ENCODE measurements at regions not wholly inside any gene's neighbourhood (a gene's known extent, or its start where the extent isn't known, plus 50 kb on each side); places are given as distances from the start of the nearest gene placed in this dataset.

GRCh38 chrX:148316446-148316845 is 184.0 kb upstream of the AFF2 start:
- H3K27ac ChIP-seq (ENCODE audit: insufficient read length, low read depth, low read length) = no peak overlapping the region
- H3K4ac ChIP-seq (ENCODE audit: low read depth, low read length) = no peak overlapping the region
- H3K4me1 ChIP-seq (ENCODE audit: insufficient read depth, low read length) = no peaks in the 10 kb centered on the region
- no peak overlapping the region for H3K18ac ChIP-seq (ENCODE audit: insufficient read length, low read depth, low read length)
- H3K9me3 ChIP-seq (ENCODE audit: control insufficient read depth, low read depth, low read length) = peaks cover 25% of the 10 kb centered on the region
- no peak for DNase-seq
- no peak overlapping the region for H3K4me3 Mint-ChIP-seq
- H3K79me2 ChIP-seq (ENCODE audit: insufficient read depth, low read length) = no peaks in the 10 kb centered on the region
- no peak overlapping the region for H2BK20ac ChIP-seq (ENCODE audit: low read depth, low read length, poor library complexity, severe bottlenecking)
- no peak overlapping the region for H2BK5ac ChIP-seq (ENCODE audit: insufficient read length, low read length)
- H3K23me2 ChIP-seq (ENCODE audit: insufficient read length, low read depth, low read length, poor library complexity, severe bottlenecking) = no peaks in the 10 kb centered on the region
- no CpG with 5 or more reads among the region's 1 CpG for WGBS (ENCODE audit: extremely low coverage, insufficient read length, low lambda C conversion rate)
- no peaks in the 10 kb centered on the region; a peak in 1 of 4 replicates for H3K4me1 Mint-ChIP-seq
- H3T11ph ChIP-seq (ENCODE audit: low read length) = no peak overlapping the region
- H3K9me3 Mint-ChIP-seq = peaks cover 41 to 55% of the 10 kb centered on the region in 2 experiments
- no peak overlapping the region for H2BK120ac ChIP-seq (ENCODE audit: low read depth, low read length, poor library complexity, severe bottlenecking)
- TF ChIP-seq CTCF (conservative IDR thresholded peaks at IDR 0.05) = no peak
- H3K27me3 Mint-ChIP-seq (ENCODE audit: low read depth) = no peaks in the 10 kb centered on the region
- H3K36me3 Mint-ChIP-seq (ENCODE audit: insufficient read depth in 1 of 3, low read depth in 3 of 3) = peaks cover 0 to 8% (median 0%) of the 10 kb centered on the region in 3 experiments; a peak in 4 of 7 replicates
- H2BK12ac ChIP-seq (ENCODE audit: insufficient read length, low read depth, low read length) = no peak overlapping the region
- no peaks in the 10 kb centered on the region for H3K79me1 ChIP-seq (ENCODE audit: insufficient read depth, low read depth, low read length, poor library complexity, severe bottlenecking)
- no peak overlapping the region for H3K14ac ChIP-seq (ENCODE audit: insufficient read depth, low read length)
- no peak overlapping the region for H4K91ac ChIP-seq (ENCODE audit: insufficient read length, low read depth, low read length)
- no peak overlapping the region for H3K23ac ChIP-seq (ENCODE audit: insufficient read length, low read depth, low read length)
- no peak overlapping the region for H3K56ac ChIP-seq (ENCODE audit: insufficient read length, low read depth, low read length)
- H2AFZ ChIP-seq (ENCODE audit: low read length) = no peak overlapping the region
- H2AK5ac ChIP-seq (ENCODE audit: insufficient read length, low read length) = no peak overlapping the region
- no peak overlapping the region for H3K27ac Mint-ChIP-seq
- H3K27me3 ChIP-seq (ENCODE audit: insufficient read depth, low read length) = no peaks in the 10 kb centered on the region
- no peaks in the 10 kb centered on the region for H4K20me1 ChIP-seq (ENCODE audit: control insufficient read depth, insufficient read depth, insufficient read length)
- H3K4me2 ChIP-seq (ENCODE audit: insufficient read depth, insufficient read length, low read length) = no peak overlapping the region
- H4K5ac ChIP-seq (ENCODE audit: insufficient read length, low read depth, low read length) = no peak overlapping the region
- no peak overlapping the region for H3K9ac ChIP-seq (ENCODE audit: extremely low read depth, insufficient read length, low read length)
- H2BK15ac ChIP-seq (ENCODE audit: low read depth, low read length) = no peak overlapping the region
- H4K8ac ChIP-seq (replicated peaks; ENCODE audit: insufficient read length, low read depth, low read length) = no peak overlapping the region
